A549 (cell line): ENCODE measurements at regions not wholly inside any gene's neighbourhood (a gene's known extent, or its start where the extent isn't known, plus 50 kb on each side); places are given as distances from the start of the nearest gene placed in this dataset.

Experiments
- BCL3 ChIP-seq: fragments of >200 bp; sonication (Bioruptor Twin); formaldehyde crosslinking; IDR thresholded peaks from 3 replicates; pipeline ENCODE4 v1.6.1; 2016
- BHLHE40 ChIP-seq: IDR thresholded peaks from 2 replicates; pipeline ENCODE4 v1.6.1; 2012; ENCODE audit warnings: low read depth, low read length, inconsistent platforms
- CEBPB ChIP-seq, 2 experiments: fragments of >200 bp in 1 of 2; sonication (Bioruptor Twin) in 1 of 2; formaldehyde crosslinking in 1 of 2; IDR thresholded peaks; 2 replicates each; pipeline ENCODE4 v1.6.1; 2012 to 2016
- CHD2 ChIP-seq: fragments of 150-350 bp; IDR thresholded peaks from 2 replicates; pipeline ENCODE4 v1.6.1; 2014; ENCODE audit warnings: low read length; ENCODE audit not compliant: partially characterized antibody
- CTCF ChIP-seq: fragments of >200 bp; sonication (Bioruptor Twin); formaldehyde crosslinking; IDR thresholded peaks from 3 replicates; pipeline ENCODE4 v1.5.1; 2016
- ELK1 ChIP-seq: fragments of 150-350 bp; IDR thresholded peaks from 2 replicates; pipeline ENCODE4 v1.6.1; 2014; ENCODE audit warnings: low read depth, mild to moderate bottlenecking, low read length
- JUN ChIP-seq, 2 experiments: fragments of >200 bp; sonication (Bioruptor Twin); formaldehyde crosslinking; IDR thresholded peaks; 2 replicates in 1 of 2; 3 replicates in 1 of 2; pipeline ENCODE4 v1.6.1; 2016 to 2017
- PHF8 ChIP-seq: fragments of 200-600 bp; sonication (generic); IDR thresholded peaks from 2 replicates; pipeline ENCODE4 v1.6.1; 2016; ENCODE audit warnings: low read depth, mild to moderate bottlenecking, antibody characterized with exemption, moderate library complexity, borderline replicate concordance
- POLR2A ChIP-seq: IDR thresholded peaks from 2 replicates; pipeline ENCODE4 v1.6.1; 2012; ENCODE audit warnings: mild to moderate bottlenecking, low read length
- POLR2AphosphoS2 ChIP-seq: conservative IDR thresholded peaks from 2 replicates; pipeline ENCODE4 v1.6.1; 2012; ENCODE audit warnings: low read length, improper control_type of control experiment, inconsistent platforms
- REST ChIP-seq: fragments of 200-600 bp; sonication (generic); IDR thresholded peaks from 2 replicates; pipeline ENCODE4 v1.6.1; 2016; ENCODE audit warnings: antibody characterized with exemption, mild to moderate bottlenecking, moderate library complexity
- USF2 ChIP-seq: fragments of 450-650 bp; IDR thresholded peaks from 2 replicates; pipeline ENCODE4 v1.6.1; 2014; ENCODE audit warnings: antibody characterized with exemption

GRCh38 chr6:74534465-74535211, 671.2 kb downstream of the COL12A1 start:
- peak; percentile 68 to 79; a peak in 3 of 5 replicates for TF ChIP-seq JUN (IDR thresholded peaks at IDR 0.05)
- TF ChIP-seq BCL3: peak; percentile 47; the same call in 2 of the 3 replicates
- TF ChIP-seq CTCF: no peak
- TF ChIP-seq CEBPB (IDR thresholded peaks at IDR 0.05): peak; percentile 94 to 98
- no peak for TF ChIP-seq USF2
- TF ChIP-seq PHF8: no peak
- TF ChIP-seq REST: no peak
- no peak for TF ChIP-seq POLR2A
- TF ChIP-seq ELK1: no peak
- TF ChIP-seq CHD2: no peak
- TF ChIP-seq POLR2AphosphoS2: no peak
- no peak for TF ChIP-seq BHLHE40
